Fibroblast of lung (primary cell): ENCODE measurements at regions not wholly inside any gene's neighbourhood (a gene's known extent, or its start where the extent isn't known, plus 50 kb on each side); places are given as distances from the start of the nearest gene placed in this dataset.

Experiments used
- DNase-seq, 2 donors: peaks; one replicate each; pipeline versions ENCODE4 v3.0.0 to v3.0.0-alpha.2; 2010; ENCODE audit warnings: low read depth in 2 of 2
- H2AFZ ChIP-seq: 2 replicates; pipeline ENCODE4 v1.5.1; 2012; ENCODE audit warnings: low read length, control low read depth, inconsistent platforms
- H3K27ac ChIP-seq: 2 replicates; pipeline ENCODE4 v1.5.1; 2011; ENCODE audit warnings: low read length, control low read depth; ENCODE audit not compliant: insufficient read depth
- H3K27me3 ChIP-seq: 2 replicates; pipeline ENCODE4 v1.5.1; 2011; ENCODE audit warnings: mild to moderate bottlenecking, low read length; ENCODE audit not compliant: control insufficient read depth, insufficient read depth
- H3K36me3 ChIP-seq: 2 replicates; pipeline ENCODE4 v1.5.1; 2011; ENCODE audit warnings: low read length; ENCODE audit not compliant: control insufficient read depth, insufficient read depth
- H3K4me1 ChIP-seq: 2 replicates; pipeline ENCODE4 v1.5.1; 2011; ENCODE audit warnings: low read length; ENCODE audit not compliant: control insufficient read depth, insufficient read depth; ENCODE audit errors: extremely low read depth
- H3K4me2 ChIP-seq: 2 replicates; pipeline ENCODE4 v1.5.1; 2011; ENCODE audit warnings: low read length, control low read depth; ENCODE audit not compliant: insufficient read depth; ENCODE audit errors: extremely low read depth
- H3K4me3 ChIP-seq, 4 experiments: fragments of 200-600 bp in 1 of 4; sonication (generic) in 1 of 4; replicated peaks in 1 of 4; 2 replicates each; pipeline ENCODE4 v1.5.1; 2011 to 2016; ENCODE audit warnings: low read length in 4 of 4, low read depth in 3 of 4, mild to moderate bottlenecking in 3 of 4, control low read depth in 2 of 4, inconsistent platforms in 1 of 4, mixed read lengths in 1 of 4; ENCODE audit not compliant: insufficient read depth in 1 of 4; ENCODE audit errors: control extremely low read depth in 1 of 4
- H3K79me2 ChIP-seq: 2 replicates; pipeline ENCODE4 v1.5.1; 2012; ENCODE audit warnings: mild to moderate bottlenecking, low read length, inconsistent platforms; ENCODE audit not compliant: control insufficient read depth, insufficient read depth
- H3K9ac ChIP-seq: 2 replicates; pipeline ENCODE4 v1.5.1; 2011; ENCODE audit warnings: mild to moderate bottlenecking, low read length, control low read depth; ENCODE audit not compliant: insufficient read depth
- H3K9me3 ChIP-seq: 2 replicates; pipeline ENCODE4 v1.5.1; 2012; ENCODE audit warnings: low read depth, low read length; ENCODE audit not compliant: control insufficient read depth, insufficient read depth
- H4K20me1 ChIP-seq: 2 replicates; pipeline ENCODE4 v1.5.1; 2011; ENCODE audit warnings: low read length; ENCODE audit not compliant: control insufficient read depth, insufficient read depth; ENCODE audit errors: extremely low read depth
- EZH2 ChIP-seq: IDR thresholded peaks from 2 replicates; pipeline ENCODE4 v1.5.1; 2012; ENCODE audit warnings: low read length, control low read depth, mild to moderate bottlenecking; ENCODE audit errors: missing control alignments
- TF ChIP-seq, protein P1 (sequence below), 2 donors: IDR thresholded peaks in 1 of 2; conservative IDR thresholded peaks in 1 of 2; 1 replicate in 1 of 2; 2 replicates in 1 of 2; pipeline ENCODE4 v1.5.1; 2011 to 2012; ENCODE audit warnings: low read length in 2 of 2, control low read depth in 1 of 2, inconsistent platforms in 1 of 2, low read depth in 1 of 2, mild to moderate bottlenecking in 1 of 2

DNA sequence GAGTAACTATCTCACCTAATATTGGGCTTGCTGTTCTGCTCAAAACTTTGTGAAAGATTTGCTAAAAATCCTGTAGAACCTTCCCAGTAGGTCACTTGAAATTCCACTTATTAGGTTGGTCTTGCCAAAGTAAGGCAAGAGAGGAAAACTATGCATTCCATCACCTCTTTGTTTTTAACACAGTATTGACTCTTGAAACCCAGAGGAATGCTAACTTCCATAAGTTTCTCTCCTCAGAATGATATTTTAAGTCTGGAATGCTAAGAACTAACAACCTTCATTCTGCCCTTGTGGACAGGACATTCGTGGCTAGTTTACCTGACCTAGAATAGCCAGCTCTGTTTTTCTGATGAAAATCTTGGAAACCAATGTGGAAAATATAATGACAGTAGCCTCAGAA lies 154.5 kb downstream of the TMCO5A start:
- H4K20me1 ChIP-seq: no peaks in the 10 kb centered on the region
- TF ChIP-seq, protein P1, sequence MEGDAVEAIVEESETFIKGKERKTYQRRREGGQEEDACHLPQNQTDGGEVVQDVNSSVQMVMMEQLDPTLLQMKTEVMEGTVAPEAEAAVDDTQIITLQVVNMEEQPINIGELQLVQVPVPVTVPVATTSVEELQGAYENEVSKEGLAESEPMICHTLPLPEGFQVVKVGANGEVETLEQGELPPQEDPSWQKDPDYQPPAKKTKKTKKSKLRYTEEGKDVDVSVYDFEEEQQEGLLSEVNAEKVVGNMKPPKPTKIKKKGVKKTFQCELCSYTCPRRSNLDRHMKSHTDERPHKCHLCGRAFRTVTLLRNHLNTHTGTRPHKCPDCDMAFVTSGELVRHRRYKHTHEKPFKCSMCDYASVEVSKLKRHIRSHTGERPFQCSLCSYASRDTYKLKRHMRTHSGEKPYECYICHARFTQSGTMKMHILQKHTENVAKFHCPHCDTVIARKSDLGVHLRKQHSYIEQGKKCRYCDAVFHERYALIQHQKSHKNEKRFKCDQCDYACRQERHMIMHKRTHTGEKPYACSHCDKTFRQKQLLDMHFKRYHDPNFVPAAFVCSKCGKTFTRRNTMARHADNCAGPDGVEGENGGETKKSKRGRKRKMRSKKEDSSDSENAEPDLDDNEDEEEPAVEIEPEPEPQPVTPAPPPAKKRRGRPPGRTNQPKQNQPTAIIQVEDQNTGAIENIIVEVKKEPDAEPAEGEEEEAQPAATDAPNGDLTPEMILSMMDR (conservative IDR thresholded peaks at IDR 0.05 in 1 of 2, IDR thresholded peaks at IDR 0.05 in 1 of 2; ENCODE audit: low read depth in 1 of 2, low read length in 2 of 2): no peak
- no peak for TF ChIP-seq EZH2
- H3K9me3 ChIP-seq: no peaks in the 10 kb centered on the region
- H2AFZ ChIP-seq: no peak overlapping the region
- no peaks in the 10 kb centered on the region for H3K27me3 ChIP-seq
- no peaks in the 10 kb centered on the region for H3K4me1 ChIP-seq
- H3K79me2 ChIP-seq: no peaks in the 10 kb centered on the region
- H3K4me2 ChIP-seq: no peak overlapping the region
- H3K36me3 ChIP-seq: no peaks in the 10 kb centered on the region
- H3K27ac ChIP-seq: no peak overlapping the region
- no peak overlapping the region for H3K9ac ChIP-seq
- H3K4me3 ChIP-seq: no peak overlapping the region
- peak in 1 of 2 donors; percentile 72 for DNase-seq

DNA sequence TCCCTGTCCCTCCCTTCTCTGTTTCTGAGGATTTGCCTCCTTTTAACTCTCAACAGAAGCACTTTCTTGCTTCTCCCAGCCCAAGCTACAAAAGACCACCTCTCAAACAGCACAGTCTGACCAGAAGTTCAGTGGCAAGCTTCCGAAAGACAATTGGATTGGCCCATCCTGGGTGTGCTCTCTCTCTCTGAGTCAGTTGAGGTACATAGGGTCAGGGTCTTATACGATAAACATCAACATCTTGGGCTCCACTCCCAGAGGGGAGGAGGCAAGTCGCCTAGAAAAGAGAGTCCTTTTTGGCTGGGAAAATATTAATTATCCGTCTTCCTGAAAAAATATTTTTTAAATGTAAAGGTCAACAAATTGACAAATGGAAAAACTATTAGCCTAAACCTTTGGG lies 155.8 kb downstream of the TMCO5A start:
- no peak overlapping the region for H3K27ac ChIP-seq
- H3K4me3 ChIP-seq: no peak overlapping the region
- TF ChIP-seq, protein P1 (conservative IDR thresholded peaks at IDR 0.05 in 1 of 2, IDR thresholded peaks at IDR 0.05 in 1 of 2; ENCODE audit: low read depth in 1 of 2, low read length in 2 of 2): no peak
- TF ChIP-seq EZH2: no peak
- no peak overlapping the region for H2AFZ ChIP-seq
- no peak for DNase-seq
- H3K4me1 ChIP-seq: no peaks in the 10 kb centered on the region
- H3K9ac ChIP-seq: no peak overlapping the region
- H3K36me3 ChIP-seq: no peaks in the 10 kb centered on the region
- no peaks in the 10 kb centered on the region for H4K20me1 ChIP-seq
- no peak overlapping the region for H3K4me2 ChIP-seq
- H3K27me3 ChIP-seq: no peaks in the 10 kb centered on the region
- H3K79me2 ChIP-seq: no peaks in the 10 kb centered on the region
- no peaks in the 10 kb centered on the region for H3K9me3 ChIP-seq

DNA sequence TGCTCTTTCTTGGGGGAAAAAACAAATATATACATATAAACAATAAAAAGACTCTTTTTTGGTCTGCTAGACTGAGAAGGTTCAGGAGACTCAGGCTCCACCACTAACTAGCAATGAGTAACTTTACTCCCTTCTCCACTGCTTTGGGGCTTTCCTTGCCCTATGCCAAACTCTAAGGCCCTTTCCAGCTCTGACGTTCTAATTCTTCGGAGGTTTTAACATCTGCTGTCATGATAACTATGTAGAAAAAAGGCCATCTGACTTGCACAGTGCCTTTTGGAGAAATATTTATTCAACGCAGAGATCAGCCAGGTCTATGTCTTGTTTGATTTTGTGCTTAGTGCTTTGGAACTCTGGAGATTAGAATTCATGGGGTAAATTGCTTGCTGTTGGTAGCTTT lies 156.2 kb downstream of the TMCO5A start:
- no peak overlapping the region for H3K4me3 ChIP-seq
- H3K27me3 ChIP-seq: no peaks in the 10 kb centered on the region
- no peaks in the 10 kb centered on the region for H4K20me1 ChIP-seq
- TF ChIP-seq, protein P1 (conservative IDR thresholded peaks at IDR 0.05 in 1 of 2, IDR thresholded peaks at IDR 0.05 in 1 of 2; ENCODE audit: low read depth in 1 of 2, low read length in 2 of 2): no peak
- no peak for TF ChIP-seq EZH2
- no peaks in the 10 kb centered on the region for H3K4me1 ChIP-seq
- no peak overlapping the region for H3K27ac ChIP-seq
- H2AFZ ChIP-seq: no peak overlapping the region
- no peak overlapping the region for H3K4me2 ChIP-seq
- H3K9me3 ChIP-seq: no peaks in the 10 kb centered on the region
- no peak for DNase-seq
- H3K79me2 ChIP-seq: no peaks in the 10 kb centered on the region
- no peaks in the 10 kb centered on the region for H3K36me3 ChIP-seq
- H3K9ac ChIP-seq: no peak overlapping the region
